ENCODE measurements at regions not wholly inside any gene's neighbourhood (a gene's known extent, or its start where the extent isn't known, plus 50 kb on each side); places are given as distances from the start of the nearest gene placed in this dataset.

DNA sequence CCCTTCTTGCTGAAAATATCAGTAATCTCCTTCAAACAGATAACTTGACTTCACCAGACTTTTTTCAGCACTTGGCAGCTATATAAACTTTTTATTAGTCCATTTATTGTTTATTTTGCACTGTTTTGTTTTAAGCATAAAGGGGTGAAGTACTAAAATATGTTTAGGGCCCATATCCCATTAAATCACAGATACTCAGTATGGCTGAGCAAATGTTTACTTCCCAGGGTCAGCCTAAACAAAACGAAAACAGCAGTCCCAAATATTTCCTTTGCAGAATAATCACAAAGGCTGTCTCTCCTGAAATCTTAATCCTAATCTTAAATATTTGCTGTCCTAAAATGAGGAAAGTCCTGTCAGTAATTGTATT is 649.6 kb downstream of the TNS3 start:
- Histone ChIP-seq H3K27me3 (ENCODE audit: control insufficient read depth, insufficient read depth, low read length) (no peaks in the 10 kb centered on the region), H3K4me3 (ENCODE audit: low read depth, low read length) (no peak overlapping the region), H3K36me3 (ENCODE audit: control insufficient read depth, insufficient read depth, low read length) (no peaks in the 10 kb centered on the region)
- TF ChIP-seq, protein P1, sequence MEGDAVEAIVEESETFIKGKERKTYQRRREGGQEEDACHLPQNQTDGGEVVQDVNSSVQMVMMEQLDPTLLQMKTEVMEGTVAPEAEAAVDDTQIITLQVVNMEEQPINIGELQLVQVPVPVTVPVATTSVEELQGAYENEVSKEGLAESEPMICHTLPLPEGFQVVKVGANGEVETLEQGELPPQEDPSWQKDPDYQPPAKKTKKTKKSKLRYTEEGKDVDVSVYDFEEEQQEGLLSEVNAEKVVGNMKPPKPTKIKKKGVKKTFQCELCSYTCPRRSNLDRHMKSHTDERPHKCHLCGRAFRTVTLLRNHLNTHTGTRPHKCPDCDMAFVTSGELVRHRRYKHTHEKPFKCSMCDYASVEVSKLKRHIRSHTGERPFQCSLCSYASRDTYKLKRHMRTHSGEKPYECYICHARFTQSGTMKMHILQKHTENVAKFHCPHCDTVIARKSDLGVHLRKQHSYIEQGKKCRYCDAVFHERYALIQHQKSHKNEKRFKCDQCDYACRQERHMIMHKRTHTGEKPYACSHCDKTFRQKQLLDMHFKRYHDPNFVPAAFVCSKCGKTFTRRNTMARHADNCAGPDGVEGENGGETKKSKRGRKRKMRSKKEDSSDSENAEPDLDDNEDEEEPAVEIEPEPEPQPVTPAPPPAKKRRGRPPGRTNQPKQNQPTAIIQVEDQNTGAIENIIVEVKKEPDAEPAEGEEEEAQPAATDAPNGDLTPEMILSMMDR (IDR thresholded peaks at IDR 0.05; ENCODE audit: insufficient read depth, low read depth, low read length), result no peak
- no peak for DNase-seq (ENCODE audit: low read depth)
- POLR2A ChIA-PET, result no interaction called here
- CTCF ChIA-PET, result interaction anchor here (1.3 to 2.1 kb wide), 3 partner anchors 13 to 1010 kb away, joined by 3 to 10 read pairs (median 3); no protein-coding TSS in a partner anchor

DNA sequence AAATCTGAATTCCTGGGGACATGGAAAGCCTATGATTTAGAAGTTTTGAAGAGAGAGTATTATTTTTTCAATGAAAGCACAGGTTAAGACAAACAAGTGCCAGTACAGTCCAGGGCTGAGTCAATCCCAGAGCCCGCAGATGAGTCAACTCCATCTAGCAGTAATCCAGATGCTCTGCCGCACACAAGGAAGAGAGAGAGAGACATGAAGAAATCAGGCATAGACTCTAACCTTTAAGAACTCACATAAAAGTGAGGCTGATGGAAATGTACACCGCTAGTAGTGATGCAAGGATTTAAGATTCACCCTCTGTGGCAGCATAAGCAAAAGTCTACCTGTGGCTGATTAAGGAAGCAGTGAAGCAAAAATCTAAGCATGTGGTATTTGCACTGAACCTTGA is 651.5 kb downstream of the TNS3 start:
- CTCF ChIA-PET, result no interaction called here
- H3K27me3 ChIP-seq (ENCODE audit: control insufficient read depth, insufficient read depth, low read length), result no peaks in the 10 kb centered on the region
- TF ChIP-seq, protein P1 (IDR thresholded peaks at IDR 0.05; ENCODE audit: insufficient read depth, low read depth, low read length), result no peak
- POLR2A ChIA-PET, result no interaction called here
- DNase-seq (ENCODE audit: low read depth), result peak; percentile 86
- H3K4me3 ChIP-seq (ENCODE audit: low read depth, low read length), result no peak overlapping the region
- H3K36me3 ChIP-seq (ENCODE audit: control insufficient read depth, insufficient read depth, low read length), result no peaks in the 10 kb centered on the region

DNA sequence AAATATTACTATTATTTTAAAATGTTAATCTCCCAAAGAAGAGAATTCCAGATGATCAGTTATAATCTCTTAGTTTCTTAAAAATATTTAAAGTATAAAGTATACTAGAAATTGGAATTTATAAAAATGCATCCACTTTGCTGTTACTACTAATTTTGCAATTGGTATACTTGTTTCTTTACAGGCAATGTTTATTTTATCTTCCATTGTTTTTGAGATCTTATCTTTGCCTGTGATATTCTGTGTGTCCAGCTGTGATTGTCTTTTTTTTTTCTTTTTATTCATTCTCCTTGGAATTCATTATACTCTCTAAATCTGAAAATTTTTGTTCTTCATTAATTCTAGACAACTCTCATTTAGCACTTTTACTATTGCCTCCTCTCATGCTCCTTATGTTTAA is 652.6 kb downstream of the TNS3 start:
- CTCF ChIA-PET, result no interaction called here
- DNase-seq (ENCODE audit: low read depth), result no peak
- TF ChIP-seq, protein P1 (IDR thresholded peaks at IDR 0.05; ENCODE audit: insufficient read depth, low read depth, low read length), result no peak
- Histone ChIP-seq H3K4me3 (ENCODE audit: low read depth, low read length) (no peak overlapping the region), H3K36me3 (ENCODE audit: control insufficient read depth, insufficient read depth, low read length) (no peaks in the 10 kb centered on the region), H3K27me3 (ENCODE audit: control insufficient read depth, insufficient read depth, low read length) (no peaks in the 10 kb centered on the region)
- POLR2A ChIA-PET, result no interaction called here

DNA sequence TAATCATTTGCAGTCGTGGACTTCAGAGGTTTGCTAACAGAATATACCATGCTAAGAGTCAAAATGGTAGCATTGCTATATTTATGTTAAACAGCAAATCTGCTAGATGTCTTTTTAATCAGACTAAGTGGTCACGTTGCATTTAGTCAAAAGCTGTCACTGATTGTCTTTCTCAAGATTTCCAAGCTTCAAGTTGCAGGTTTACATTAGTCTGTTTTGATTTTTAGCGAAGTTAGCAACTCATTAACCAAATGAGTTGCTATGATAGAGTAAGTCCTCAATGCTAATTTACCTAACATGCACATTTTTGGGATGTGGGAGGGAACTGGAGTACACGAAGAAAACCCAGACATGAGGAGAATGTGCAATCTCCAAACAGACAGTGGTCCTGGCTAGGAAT is 653.2 kb downstream of the TNS3 start:
- H3K36me3 ChIP-seq (ENCODE audit: control insufficient read depth, insufficient read depth, low read length), result no peaks in the 10 kb centered on the region
- TF ChIP-seq, protein P1 (IDR thresholded peaks at IDR 0.05; ENCODE audit: insufficient read depth, low read depth, low read length), result no peak
- no peak overlapping the region for H3K4me3 ChIP-seq (ENCODE audit: low read depth, low read length)
- ChIA-PET POLR2A (no interaction called here), CTCF (no interaction called here)
- no peak for DNase-seq (ENCODE audit: low read depth)
- no peaks in the 10 kb centered on the region for H3K27me3 ChIP-seq (ENCODE audit: control insufficient read depth, insufficient read depth, low read length)

GRCh38 chr7:46927131-46927810 is 654.6 kb downstream of the TNS3 start:
- Histone ChIP-seq H3K4me3 (ENCODE audit: low read depth, low read length) (no peak overlapping the region), H3K36me3 (ENCODE audit: control insufficient read depth, insufficient read depth, low read length) (no peaks in the 10 kb centered on the region), H3K27me3 (ENCODE audit: control insufficient read depth, insufficient read depth, low read length) (no peaks in the 10 kb centered on the region)
- ChIA-PET CTCF (interaction anchor here (0.6 to 1.0 kb wide), 2 partner anchors 64 to 161 kb away, joined by 3 to 4 read pairs; no protein-coding TSS in a partner anchor), POLR2A (interaction anchor here (0.5 to 0.7 kb wide), 2 partner anchors 15 to 18 kb away, joined by 3 to 18 read pairs; no protein-coding TSS in a partner anchor)
- DNase-seq (ENCODE audit: low read depth), result no peak
- TF ChIP-seq, protein P1 (IDR thresholded peaks at IDR 0.05; ENCODE audit: insufficient read depth, low read depth, low read length), result no peak
